DOHH2 (cell line): ENCODE measurements at regions not wholly inside any gene's neighbourhood (a gene's known extent, or its start where the extent isn't known, plus 50 kb on each side); places are given as distances from the start of the nearest gene placed in this dataset.
A peak's percentile ranks its signal among the peaks of the same experiment; 100 is the strongest.

ENCODE experiments used
- EZH2phosphoT487 ChIP-seq: fragments of 200-600 bp; sonication (generic); IDR thresholded peaks from 2 replicates; pipeline ENCODE4 v1.6.1; 2017; ENCODE audit warnings: borderline replicate concordance, mild to moderate bottlenecking, antibody characterized with exemption, low read length, moderate library complexity, mixed read lengths
- TF ChIP-seq, protein P1 (sequence below): fragments of 200-600 bp; sonication (generic); IDR thresholded peaks from one replicate; pipeline ENCODE4 v1.5.1; 2014; ENCODE audit warnings: antibody characterized with exemption, mild to moderate bottlenecking, low read depth, low read length; ENCODE audit not compliant: poor library complexity, severe bottlenecking

GRCh38 chr6:123715006-123715863, 78.5 kb upstream of the TRDN start:
- TF ChIP-seq, protein P1, sequence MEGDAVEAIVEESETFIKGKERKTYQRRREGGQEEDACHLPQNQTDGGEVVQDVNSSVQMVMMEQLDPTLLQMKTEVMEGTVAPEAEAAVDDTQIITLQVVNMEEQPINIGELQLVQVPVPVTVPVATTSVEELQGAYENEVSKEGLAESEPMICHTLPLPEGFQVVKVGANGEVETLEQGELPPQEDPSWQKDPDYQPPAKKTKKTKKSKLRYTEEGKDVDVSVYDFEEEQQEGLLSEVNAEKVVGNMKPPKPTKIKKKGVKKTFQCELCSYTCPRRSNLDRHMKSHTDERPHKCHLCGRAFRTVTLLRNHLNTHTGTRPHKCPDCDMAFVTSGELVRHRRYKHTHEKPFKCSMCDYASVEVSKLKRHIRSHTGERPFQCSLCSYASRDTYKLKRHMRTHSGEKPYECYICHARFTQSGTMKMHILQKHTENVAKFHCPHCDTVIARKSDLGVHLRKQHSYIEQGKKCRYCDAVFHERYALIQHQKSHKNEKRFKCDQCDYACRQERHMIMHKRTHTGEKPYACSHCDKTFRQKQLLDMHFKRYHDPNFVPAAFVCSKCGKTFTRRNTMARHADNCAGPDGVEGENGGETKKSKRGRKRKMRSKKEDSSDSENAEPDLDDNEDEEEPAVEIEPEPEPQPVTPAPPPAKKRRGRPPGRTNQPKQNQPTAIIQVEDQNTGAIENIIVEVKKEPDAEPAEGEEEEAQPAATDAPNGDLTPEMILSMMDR = peak; percentile 68
- TF ChIP-seq EZH2phosphoT487 = no peak
